Common myeloid progenitor, CD34-positive (primary cell): ENCODE measurements at regions not wholly inside any gene's neighbourhood (a gene's known extent, or its start where the extent isn't known, plus 50 kb on each side); places are given as distances from the start of the nearest gene placed in this dataset.
"Not testable (repeated sequence)": the region's sequence is repeated elsewhere in the genome, so short reads cannot be mapped to it uniquely, and the experiment has no call there.

Experiments
- CTCF ChIA-PET: fragments of 350-600 bp; sonication (Branson Sonifier 250); formaldehyde crosslinking; loops from one replicate; lab custom pipeline; 2021; ENCODE audit warnings: antibody characterized with exemption; lab: Charles Lee
- POLR2A ChIA-PET: fragments of 350-600 bp; sonication (Branson Sonifier 250); formaldehyde crosslinking; loops from one replicate; lab custom pipeline; 2021; ENCODE audit warnings: antibody characterized with exemption; lab: Charles Lee
- DNase-seq, 3 donors: peaks; one replicate each; pipeline versions ENCODE4 v3.0.0 to v3.0.0-alpha.2; 2013
- H3K27ac ChIP-seq, 2 experiments: 1 replicate in 1 of 2; 2 replicates in 1 of 2; pipeline ENCODE4 v1.7.0; 2013; ENCODE audit warnings: inconsistent platforms in 2 of 2, low read length in 2 of 2, mild to moderate bottlenecking in 2 of 2, low read depth in 1 of 2, moderate library complexity in 1 of 2; ENCODE audit not compliant: severe bottlenecking in 2 of 2, insufficient read depth in 1 of 2, poor library complexity in 1 of 2
- H3K27me3 ChIP-seq, 5 experiments: replicated peaks in 2 of 5; 1 replicate in 3 of 5; 2 replicates in 2 of 5; pipeline versions ENCODE4 v1.6.1 to v1.7.0; 2013; ENCODE audit warnings: low read length in 4 of 5, mild to moderate bottlenecking in 2 of 5, moderate library complexity in 2 of 5, inconsistent platforms in 1 of 5; ENCODE audit not compliant: insufficient read depth in 5 of 5, control insufficient read depth in 4 of 5
- H3K36me3 ChIP-seq, 4 experiments: 1 replicate in 2 of 4; 2 replicates in 2 of 4; pipeline versions ENCODE4 v1.6.1 to v1.7.0; 2013; ENCODE audit warnings: low read length in 3 of 4, control low read depth in 1 of 4, mild to moderate bottlenecking in 1 of 4; ENCODE audit not compliant: control insufficient read depth in 4 of 4, insufficient read depth in 4 of 4
- H3K4me1 ChIP-seq, 4 experiments: 1 replicate in 3 of 4; 2 replicates in 1 of 4; pipeline versions ENCODE4 v1.6.1 to v1.7.1; 2013; ENCODE audit warnings: low read length in 3 of 4, mild to moderate bottlenecking in 3 of 4, control low read depth in 1 of 4, inconsistent platforms in 1 of 4, moderate library complexity in 1 of 4; ENCODE audit not compliant: control insufficient read depth in 4 of 4, insufficient read depth in 4 of 4; ENCODE audit errors: control extremely low read depth in 1 of 4
- H3K4me3 ChIP-seq, 7 experiments: 1 replicate in 4 of 7; 2 replicates in 3 of 7; pipeline versions ENCODE4 v1.5.1 to v1.7.0; 2013; ENCODE audit warnings: mild to moderate bottlenecking in 7 of 7, low read length in 6 of 7, moderate library complexity in 6 of 7, inconsistent platforms in 2 of 7, low read depth in 2 of 7, control low read depth in 1 of 7; ENCODE audit not compliant: insufficient read depth in 4 of 7, control insufficient read depth in 1 of 7; ENCODE audit errors: extremely low read depth in 1 of 7
- H3K9me3 ChIP-seq, 5 experiments: 1 replicate in 4 of 5; 2 replicates in 1 of 5; pipeline versions ENCODE4 v1.6.1 to v1.7.1; 2013; ENCODE audit warnings: low read length in 4 of 5, mild to moderate bottlenecking in 2 of 5, inconsistent platforms in 1 of 5, low read depth in 1 of 5, moderate library complexity in 1 of 5; ENCODE audit not compliant: control insufficient read depth in 4 of 5, insufficient read depth in 2 of 5; ENCODE audit errors: control extremely low read depth in 1 of 5
- WGBS: methylation state at CpG from one replicate; pipeline ENCODE4 v1.1.5; 2013; ENCODE audit not compliant: insufficient coverage; 5-methylcytosine and 5-hydroxymethylcytosine counted together

DNA sequence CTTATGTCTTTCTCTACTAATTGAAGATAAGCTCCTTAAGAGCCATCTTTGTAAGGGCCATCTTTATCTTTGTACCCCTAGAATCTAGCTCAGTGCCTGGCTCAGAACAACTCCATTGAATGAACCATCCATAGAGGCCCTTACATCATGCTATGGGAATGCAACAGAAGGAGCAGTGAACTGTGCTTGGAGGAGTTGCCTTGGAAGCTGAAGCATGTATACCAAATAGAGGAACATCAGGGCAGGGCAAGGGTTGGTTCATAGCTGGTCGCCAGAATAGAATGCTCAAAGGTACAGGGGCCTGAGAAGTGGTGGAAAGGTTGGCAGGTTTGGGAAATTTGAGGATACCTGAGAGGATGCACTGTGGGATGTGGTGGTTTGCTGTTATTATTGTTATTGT, 105.8 kb upstream of the NBPF19 start:
- no CpG with 5 or more reads among the region's 1 CpG for whole genome bisulfite sequencing
- H3K9me3 ChIP-seq, POLR2A ChIA-PET: not testable (repeated sequence)

DNA sequence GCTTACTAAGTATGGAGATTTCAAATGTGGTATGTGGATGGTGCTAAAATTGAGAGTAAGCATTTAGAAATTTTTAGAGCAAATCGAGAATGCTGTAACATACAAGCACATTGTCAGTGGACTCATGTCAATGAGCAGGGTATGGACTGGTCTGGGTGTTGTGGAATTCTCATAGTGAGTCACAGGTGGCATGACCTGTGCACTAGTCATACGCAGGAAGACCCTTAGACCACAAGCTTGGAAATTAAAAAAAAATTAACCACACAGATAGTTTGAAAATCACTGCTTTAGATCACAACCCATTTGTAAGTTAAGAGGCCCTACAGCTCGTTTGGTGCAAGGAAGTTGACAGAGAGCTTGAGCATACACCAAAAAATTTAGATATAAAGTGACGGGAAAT, 102.9 kb upstream of the NBPF19 start:
- not testable (repeated sequence) for H3K4me1 ChIP-seq, H3K4me3 ChIP-seq
- WGBS, result no CpG with 5 or more reads among the region's 4 CpGs

More for the DNA sequence above, 105.8 kb upstream of the NBPF19 start:
- DNase-seq, H3K4me3 ChIP-seq, H3K27ac ChIP-seq, H3K4me1 ChIP-seq, H3K27me3 ChIP-seq, CTCF ChIA-PET, H3K36me3 ChIP-seq: not testable (repeated sequence)

DNA sequence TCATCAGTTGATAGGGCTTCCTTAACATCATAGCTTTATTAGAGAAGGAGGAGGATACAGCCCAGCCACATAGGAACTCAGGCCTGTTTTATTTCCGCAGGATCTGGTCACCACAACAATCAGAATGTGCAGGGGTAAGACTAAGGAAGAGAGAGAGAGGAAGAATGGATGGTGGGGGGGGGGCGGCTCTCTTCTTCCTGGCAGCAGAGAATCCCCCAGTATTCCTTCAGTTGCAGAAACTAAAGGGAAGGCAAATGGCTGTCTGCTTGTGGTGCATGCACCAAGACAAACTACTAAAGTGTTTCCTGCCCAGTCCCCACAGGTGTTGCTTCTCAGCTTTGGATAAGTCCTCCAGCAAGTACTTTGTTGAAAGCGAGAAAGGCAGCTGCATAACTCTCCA, 96.4 kb upstream of the NBPF19 start:
- H3K4me1 ChIP-seq, H3K27ac ChIP-seq, H3K4me3 ChIP-seq, POLR2A ChIA-PET, H3K36me3 ChIP-seq, CTCF ChIA-PET, H3K9me3 ChIP-seq, H3K27me3 ChIP-seq: not testable (repeated sequence)
- DNase-seq, result peak in 1 of 3 donors; percentile 7
- no CpG with 5 or more reads among the region's 3 CpGs for WGBS

More for the DNA sequence above, 102.9 kb upstream of the NBPF19 start:
- DNase-seq, CTCF ChIA-PET, H3K36me3 ChIP-seq, POLR2A ChIA-PET, H3K9me3 ChIP-seq, H3K27ac ChIP-seq, H3K27me3 ChIP-seq: not testable (repeated sequence)

DNA sequence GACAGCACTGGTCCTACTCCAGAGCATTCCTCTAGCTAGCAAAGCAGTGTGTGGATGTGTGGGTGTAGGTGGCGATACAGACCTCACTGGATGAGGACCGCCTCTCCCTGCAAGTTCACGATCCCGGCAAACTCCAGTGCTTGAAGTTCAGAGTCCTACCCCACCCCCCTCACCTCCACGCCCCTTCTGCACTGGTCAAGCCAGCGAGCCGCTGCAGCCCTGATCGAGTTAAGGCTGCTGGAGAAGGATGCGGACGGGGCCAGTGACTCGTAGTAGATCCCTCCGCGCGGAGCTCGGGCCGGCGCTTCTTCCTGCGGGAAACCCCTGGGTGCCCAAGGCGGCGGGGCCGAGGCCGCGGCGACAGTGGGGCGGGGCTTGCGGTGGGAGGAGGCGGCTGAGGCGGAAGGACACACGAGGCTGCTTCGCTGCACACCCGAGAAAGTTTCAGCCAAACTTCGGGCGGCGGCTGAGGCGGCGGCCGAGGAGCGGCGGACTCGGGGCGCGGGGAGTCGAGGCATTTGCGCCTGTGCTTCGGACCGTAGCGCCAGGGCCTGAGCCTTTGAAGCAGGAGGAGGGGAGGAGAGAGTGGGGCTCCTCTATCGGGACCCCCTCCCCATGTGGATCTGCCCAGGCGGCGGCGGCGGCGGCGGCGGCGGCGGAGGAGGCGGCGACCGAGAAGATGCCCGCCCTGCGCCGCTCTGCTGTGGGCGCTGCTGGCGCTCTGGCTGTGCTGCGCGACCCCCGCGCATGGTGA, 84.5 kb upstream of the NBPF19 start:
- DNase-seq, result peak; percentile 33 to 71 (median 64)
- POLR2A ChIA-PET, H3K9me3 ChIP-seq, H3K27ac ChIP-seq, CTCF ChIA-PET, H3K27me3 ChIP-seq, H3K36me3 ChIP-seq, H3K4me1 ChIP-seq: not testable (repeated sequence)
- peak overlapping the region in 6 of 7 experiments; percentile 47 to 76 (median 52) for H3K4me3 ChIP-seq
- WGBS, result 0% methylated on average over 1 of the region's 69 CpGs

DNA sequence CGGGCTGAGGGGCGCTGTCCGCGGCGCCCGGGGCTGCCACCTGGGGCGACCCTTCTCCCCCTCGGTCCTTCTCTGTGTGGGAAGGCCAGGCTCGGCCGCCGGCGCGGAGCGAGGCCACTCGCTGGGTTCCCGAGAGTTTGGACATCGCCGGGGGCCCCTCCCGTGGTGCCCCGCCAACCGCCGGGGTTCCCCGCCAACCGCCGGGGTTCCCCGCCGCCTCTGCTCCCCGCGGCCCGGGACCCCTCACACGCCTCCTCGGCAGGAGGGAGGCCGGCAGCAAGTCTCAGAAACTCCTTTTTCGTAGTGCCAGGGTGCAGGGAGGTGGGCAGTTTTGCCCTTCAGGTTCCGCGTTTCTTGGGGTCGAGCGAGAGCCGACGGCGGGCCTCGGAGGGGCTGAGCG, 83.9 kb upstream of the NBPF19 start:
- H3K4me1 ChIP-seq, CTCF ChIA-PET, H3K27me3 ChIP-seq, H3K9me3 ChIP-seq, H3K36me3 ChIP-seq, DNase-seq, POLR2A ChIA-PET, H3K27ac ChIP-seq: not testable (repeated sequence)
- no CpG with 5 or more reads among the region's 43 CpGs for WGBS
- peak overlapping the region in 3 of 7 experiments; percentile 50 to 60 (median 52) for H3K4me3 ChIP-seq

DNA sequence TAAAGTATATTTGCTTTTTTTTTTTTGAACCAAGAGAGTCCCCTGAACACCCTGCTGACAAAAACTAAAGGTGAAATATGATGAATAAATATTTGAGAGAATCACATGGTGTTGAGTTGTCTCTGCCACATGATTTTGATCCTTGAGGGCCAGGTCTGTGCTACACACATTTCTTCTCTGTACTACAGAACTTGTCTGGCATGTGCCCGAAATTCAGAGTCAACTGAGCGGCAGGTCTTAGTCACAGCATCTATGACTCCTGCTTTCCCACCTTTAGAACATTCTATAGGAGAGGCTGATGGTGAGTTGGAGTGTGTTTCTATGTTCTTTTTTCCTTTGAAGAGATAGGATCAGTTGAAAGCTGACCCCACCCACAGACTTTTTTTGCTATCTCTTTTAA, 79.0 kb upstream of the NBPF19 start:
- H3K27ac ChIP-seq, H3K36me3 ChIP-seq, H3K27me3 ChIP-seq, POLR2A ChIA-PET, DNase-seq, H3K4me1 ChIP-seq, CTCF ChIA-PET, H3K9me3 ChIP-seq, H3K4me3 ChIP-seq: not testable (repeated sequence)
- no CpG with 5 or more reads among the region's 2 CpGs for WGBS

DNA sequence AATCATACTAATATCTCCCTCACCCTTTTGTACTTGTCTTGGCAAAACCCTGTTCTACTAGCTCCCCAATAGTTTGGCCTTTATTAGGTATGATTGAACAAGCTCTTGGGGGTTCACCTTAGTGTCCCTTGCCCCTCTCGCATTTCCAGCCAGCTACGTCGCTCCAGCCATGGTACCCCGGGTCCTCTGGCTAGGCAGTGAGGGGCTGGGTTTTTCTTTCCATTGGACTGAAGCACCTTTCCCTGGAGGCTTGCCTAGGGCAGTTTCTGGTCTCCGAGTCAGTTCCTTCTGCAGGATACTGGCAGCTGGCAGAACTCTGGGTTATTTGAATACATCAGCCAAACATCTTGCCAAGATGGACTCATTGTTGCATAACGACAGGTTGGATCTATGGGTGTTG, 76.3 kb upstream of the NBPF19 start:
- DNase-seq, H3K4me1 ChIP-seq, H3K27me3 ChIP-seq, H3K9me3 ChIP-seq, H3K36me3 ChIP-seq, H3K4me3 ChIP-seq, H3K27ac ChIP-seq, CTCF ChIA-PET, POLR2A ChIA-PET: not testable (repeated sequence)
- 100% methylated on average over 1 of the region's 6 CpGs for WGBS
